HG03571 (cell line): ENCODE measurements at regions not wholly inside any gene's neighbourhood (a gene's known extent, or its start where the extent isn't known, plus 50 kb on each side); places are given as distances from the start of the nearest gene placed in this dataset.

Experiments
- ATAC-seq: cut with Tn5 transposase; IDR thresholded peaks from one replicate; pipeline ENCODE4 v1.9.1; 2021; ENCODE audit not compliant: unreplicated experiment

DNA sequence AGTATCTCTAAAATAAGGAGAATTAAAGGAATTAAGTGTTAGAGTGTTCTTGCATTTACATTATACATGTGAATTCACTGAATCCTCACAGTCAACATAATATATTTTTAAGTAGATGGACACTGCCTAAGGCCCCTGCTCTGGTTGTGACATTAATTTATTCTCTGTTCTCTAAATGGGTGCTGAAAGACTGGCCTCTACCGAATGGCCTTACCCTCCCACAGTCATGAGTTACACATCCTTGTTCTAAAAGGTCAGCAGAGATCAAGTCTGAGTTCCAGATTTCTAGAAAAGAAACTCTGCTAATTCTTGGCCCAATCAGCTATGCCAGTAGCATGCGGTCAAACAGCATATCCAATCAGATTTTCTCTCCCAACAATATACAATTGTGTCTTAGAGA is 193.2 kb downstream of the TM2D1 start:
- no peak for ATAC-seq

DNA sequence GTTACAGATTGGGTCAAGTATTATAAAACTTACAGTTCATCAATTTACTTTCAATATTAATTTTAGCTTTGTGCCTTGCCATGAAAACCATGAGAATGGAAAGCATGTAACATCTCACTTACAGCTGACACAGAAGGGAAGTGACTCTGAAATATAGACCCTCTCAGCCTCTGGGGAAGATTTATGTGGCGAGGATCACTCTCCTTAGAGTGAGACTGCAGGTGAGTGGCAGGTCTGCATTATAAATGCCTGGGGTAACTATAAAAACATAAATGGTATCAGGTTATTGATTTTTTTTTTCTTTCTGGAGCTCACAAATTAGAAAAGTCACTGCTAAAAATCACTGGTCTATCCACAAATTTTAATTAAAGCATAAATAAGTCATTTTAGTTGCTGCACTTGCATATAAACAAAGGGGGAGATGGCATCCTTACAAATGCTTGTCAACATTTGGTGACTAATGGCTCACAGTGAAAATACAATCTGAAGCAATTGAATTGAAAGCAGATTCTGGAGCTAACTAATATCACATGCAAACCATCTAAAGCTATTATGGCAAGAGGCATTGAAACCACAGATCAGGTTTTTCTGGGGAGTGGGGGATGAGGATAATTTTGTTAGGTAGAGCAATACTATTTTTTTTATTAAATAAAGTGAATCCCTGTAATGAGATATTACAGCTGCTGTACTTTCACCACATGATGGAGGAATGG is 200.9 kb downstream of the TM2D1 start:
- no peak for ATAC-seq

DNA sequence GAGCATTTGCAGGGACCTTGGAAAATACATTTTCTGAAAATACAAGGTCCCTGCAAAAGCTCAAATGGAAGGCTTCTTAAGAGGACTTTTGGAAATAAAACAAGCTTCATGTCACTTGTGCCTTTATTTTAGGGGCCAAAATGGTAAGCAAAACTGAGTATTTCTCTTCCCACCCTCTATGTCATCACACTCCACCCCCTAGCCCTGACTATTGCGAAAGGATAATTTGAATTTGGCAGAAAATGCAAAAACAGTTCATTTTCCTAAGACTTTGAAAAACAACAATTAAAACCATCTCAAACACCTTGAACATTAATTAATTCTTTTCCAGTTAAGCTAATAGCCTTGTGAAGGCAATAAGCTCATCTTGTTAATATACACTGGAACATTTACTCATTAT is 201.7 kb downstream of the TM2D1 start:
- ATAC-seq: no peak

DNA sequence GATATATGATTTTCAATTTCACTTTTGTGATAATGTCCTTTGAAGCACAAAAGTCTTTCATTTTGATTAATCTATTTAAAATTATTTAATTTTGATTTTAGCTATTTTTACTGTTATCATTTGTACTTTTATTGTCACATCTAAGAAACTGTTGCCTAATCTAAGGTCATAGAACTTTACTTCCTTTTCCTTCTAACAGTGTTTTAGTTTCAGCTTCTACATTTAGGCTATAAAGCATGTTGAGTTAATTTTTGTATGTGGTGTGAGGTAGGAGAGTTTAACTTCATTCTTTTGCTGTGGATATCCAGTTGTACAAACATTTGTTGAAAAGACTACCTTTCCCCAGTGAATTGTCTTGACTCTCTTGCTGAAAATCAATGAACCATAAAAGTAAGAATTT is 204.5 kb downstream of the TM2D1 start:
- ATAC-seq: no peak

DNA sequence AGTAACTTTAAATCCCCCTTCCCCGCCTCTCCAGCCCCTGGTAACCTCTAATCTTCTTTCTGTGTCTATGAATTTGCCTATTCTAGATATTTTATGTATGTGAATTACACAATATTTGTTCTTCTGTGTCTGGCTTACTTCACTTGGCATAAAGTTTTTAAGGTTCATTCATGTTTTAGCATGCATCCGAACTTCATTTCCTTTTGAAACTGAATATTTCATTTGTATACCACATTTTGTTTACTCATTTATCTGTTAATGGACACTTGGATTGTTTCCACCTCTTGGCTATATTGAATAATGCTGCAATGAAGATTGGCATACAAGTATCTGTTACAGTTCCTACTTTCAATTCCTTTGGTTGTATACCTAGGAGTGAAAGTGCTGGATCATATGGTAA is 205.3 kb downstream of the TM2D1 start:
- ATAC-seq: no peak

DNA sequence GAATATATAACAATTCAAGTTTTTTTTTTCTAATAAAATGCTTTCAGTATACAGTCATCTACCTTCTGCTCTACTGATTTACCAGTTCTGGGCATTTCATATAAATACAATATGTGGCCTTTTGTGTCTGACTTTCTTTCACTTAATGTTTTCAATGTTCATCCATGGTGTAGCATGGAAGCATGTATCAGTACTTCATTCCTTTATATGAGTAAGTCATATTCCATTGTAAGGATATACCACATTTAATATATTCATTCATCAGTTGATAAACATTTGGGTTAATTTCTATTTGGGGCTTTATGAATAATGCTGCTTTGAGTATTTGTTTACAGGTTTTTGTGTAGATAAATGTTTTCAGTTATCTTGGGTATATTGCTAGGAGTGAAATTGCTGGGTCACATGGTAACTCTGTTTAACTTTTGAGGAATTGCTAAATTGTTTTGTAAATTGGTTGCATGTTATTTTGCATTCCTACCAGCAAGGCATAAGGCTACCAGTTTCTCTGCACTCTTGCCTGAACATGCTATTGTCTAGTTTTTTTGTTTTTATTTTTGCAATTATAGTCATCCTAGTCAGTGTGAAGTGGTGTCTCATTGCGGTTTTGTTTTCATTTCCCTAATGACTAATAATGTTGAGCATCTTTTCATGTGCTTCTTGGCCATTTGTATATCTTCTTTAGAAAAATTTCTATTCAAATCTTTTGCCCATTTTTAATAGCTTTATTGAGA is 206.1 kb downstream of the TM2D1 start:
- ATAC-seq: no peak

DNA sequence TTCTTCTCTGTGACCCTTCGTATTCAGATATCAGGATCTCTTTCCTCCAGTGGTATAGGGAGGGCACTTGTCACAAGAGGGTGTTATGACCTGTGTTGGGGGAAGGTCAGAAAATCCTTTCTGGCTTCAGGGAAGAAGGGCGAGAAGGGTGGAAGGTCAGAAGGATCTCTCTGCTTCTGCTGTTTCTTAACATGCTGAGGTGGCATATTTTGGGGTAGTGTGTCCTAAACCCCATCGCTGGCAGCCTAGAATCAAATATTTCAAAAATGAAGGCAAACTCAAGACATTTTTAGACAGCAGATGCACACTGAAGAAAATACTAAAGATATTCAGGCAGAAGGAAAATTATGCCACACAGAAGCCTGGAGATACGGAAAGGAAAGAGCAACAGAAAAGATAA is 207.6 kb downstream of the TM2D1 start:
- no peak for ATAC-seq

DNA sequence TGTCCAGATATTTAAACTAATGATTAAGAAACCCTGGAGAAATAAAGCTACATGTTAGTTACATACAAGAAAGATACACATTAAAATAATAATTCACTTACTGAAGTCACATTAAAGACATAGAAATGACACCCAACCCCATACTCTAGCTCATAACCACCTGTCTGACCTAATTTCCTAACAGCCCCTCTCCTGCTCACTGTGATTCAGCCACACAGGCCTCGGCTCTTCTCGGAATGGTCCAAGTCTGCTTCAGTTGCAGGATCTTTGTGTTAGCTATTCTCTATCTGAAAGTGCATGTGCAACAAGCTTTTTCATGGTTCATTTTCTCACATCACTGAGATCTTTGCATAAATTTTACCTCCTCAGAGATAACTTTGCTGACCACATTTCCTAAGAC is 209.8 kb downstream of the TM2D1 start:
- ATAC-seq: no peak
